RPMI7951 (cell line): ENCODE measurements at regions not wholly inside any gene's neighbourhood (a gene's known extent, or its start where the extent isn't known, plus 50 kb on each side); places are given as distances from the start of the nearest gene placed in this dataset.

Experiments used
- DNase-seq: peaks from one replicate; pipeline ENCODE4 v3.0.0-alpha.2; 2012; ENCODE audit warnings: low read depth

DNA sequence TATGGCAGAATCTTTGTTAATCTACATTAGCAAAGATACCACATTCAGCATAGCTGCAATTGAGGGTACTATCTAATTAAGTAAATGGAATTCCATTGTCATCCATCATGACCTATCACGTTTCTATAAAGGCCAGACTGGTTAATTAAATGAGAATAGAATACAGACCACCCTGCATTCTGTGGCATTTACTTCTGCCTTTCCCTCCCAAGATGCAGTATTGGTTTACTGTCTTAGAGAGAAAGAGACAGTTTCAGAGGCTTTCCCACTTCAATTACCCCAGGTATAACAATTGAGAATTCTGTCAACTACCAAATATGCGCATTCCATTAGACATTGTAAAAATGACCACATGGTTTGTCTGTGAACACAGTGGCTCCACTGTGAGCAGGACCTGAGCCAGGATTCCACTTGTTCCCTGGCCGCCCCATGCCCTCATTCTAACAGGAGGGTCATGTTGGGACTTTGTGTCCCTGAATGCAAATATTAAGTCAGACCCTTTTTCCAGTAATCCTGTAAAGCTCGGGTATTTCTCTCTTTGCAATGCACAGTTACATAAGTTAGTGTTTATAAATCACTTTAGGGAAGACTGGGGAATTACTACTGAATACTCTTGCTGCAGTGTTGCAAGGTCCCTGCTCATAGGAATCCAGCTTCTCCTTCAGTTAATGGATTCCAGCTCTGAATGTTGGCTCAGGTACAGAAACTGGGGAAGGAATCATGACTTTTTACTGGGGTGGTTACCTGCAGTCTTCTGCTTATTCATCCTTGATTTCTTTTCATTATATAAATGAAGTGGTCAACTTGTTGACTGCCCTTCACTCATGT lies 261.0 kb downstream of the PDGFC start:
- DNase-seq: no peak

DNA sequence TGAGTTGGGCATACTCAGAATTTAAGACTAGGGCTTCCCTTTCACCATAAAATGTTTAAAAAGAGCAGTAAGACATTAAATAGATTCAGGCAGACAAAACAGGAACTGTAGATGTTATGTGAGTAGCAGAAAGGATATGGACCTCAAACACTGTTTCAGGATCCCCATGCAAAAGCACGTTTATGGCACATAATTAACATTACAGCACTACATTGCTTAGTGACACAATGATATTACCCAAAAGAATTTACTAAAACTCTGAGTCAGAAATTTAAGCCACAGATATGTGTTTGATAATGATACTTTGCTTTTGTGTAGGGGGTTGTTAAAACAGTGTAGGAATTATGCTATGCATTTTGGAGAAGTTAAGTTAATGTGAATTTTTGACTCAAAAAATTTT lies 266.3 kb downstream of the PDGFC start:
- peak; percentile 6 for DNase-seq

GRCh38 chr4:156695163-156695562 lies 276.4 kb downstream of the PDGFC start:
- no peak for DNase-seq

DNA sequence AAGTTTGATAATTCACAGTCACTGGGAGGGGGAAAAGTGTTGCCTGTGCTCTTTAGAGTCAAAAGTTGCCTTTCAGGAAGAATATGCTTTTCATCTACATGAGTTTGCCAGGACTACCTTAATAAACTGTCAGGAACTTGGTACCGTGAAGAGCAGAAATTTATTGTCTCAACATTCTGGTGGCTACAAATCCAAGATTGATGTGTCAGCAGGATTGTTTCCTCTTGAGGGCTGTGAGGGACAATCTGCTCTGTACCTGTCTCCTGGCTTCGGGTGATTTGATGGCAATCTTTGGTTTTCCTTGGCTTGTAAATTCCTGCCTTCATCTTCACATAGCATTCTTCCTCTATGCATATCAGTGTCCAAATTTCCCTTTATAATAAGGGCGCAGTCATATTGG lies 277.2 kb downstream of the PDGFC start:
- DNase-seq: no peak

DNA sequence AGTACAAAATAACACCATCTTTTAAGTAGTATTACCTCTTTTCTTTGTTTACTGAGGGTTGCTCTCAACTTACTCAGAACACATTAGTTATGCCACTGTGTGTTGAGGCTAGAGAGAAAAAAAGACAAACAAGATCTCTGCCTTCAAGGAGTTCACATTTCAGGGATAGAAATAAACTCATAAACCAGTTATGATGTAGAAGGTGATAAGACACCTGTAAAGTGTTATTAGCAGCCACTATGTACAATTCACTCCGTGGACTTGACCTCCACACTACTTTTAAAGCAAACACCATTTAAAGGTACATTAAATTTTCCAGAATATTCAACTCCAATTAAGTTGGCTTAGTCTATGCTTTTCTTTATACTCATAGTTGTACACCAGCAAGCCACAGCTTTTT lies 278.0 kb downstream of the PDGFC start:
- DNase-seq: no peak

GRCh38 chr4:156692016-156692415 lies 279.6 kb downstream of the PDGFC start:
- DNase-seq: no peak

- DNase-seq: no peak
Observed at GRCh38 chr4:156690572-156690971, 281.0 kb downstream of the PDGFC start.

GRCh38 chr4:156686120-156686519 lies 285.5 kb downstream of the PDGFC start:
- peak; percentile 96 for DNase-seq

GRCh38 chr4:156685308-156685707 lies 286.3 kb downstream of the PDGFC start:
- peak; percentile 39 for DNase-seq

DNA sequence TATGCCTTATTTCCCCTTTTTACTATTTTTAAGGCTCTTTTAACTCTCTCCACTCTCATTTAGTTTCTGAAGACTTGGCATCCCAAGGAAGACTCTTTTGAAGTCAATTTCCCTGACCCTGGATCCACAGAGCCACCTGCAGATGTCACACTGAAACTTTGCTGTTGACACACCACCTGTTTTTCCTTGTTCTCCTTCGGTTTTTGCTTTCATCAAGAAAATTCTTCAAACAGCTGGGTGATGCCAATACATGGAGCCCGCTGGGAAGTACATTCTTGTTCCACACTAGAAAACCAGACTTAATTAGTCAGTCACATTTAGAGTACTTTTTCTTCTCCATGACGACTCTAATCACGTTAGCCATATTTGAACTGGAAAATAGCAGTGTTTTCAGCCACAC lies 293.9 kb downstream of the PDGFC start:
- DNase-seq: peak; percentile 41

DNA sequence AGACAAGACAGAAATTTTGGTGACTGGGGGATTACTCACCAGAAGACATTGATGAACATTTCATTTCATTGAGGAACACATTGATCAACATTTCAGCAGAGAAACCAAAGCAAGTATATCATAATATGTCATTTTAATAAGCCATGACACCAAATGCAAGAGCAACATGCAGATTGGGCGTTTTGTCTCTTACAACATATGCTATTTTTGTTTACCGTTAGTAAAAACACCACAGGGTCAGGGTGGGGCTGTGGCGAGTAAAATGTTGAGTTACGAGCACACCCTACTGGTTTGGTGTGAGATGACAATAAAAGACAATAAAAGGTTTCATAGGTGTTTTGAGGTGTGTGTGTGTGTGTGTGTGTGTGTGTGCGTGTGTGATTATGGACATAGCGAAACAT lies 294.5 kb downstream of the PDGFC start:
- peak; percentile 68 for DNase-seq

- DNase-seq: no peak
Observed at GRCh38 chr4:156676116-156676851, 295.3 kb downstream of the PDGFC start.

DNA sequence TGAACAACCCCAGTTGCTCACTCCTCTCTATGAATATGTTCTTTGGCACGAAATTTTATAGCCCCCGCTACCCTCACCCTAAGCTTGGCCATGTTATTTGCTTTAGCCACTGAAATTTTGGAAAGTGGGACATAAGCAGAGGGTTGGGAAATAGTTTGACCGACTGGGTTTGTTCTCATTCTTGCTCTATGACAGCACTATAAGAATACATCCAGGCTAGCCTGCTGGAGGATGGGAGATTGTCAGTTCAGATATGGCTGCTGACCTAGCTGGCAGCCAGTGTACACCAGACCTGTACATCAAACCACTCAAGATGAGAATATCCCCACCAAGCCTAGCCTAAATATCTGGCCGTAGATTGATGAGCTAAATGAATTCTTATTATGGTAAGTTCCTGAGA lies 298.1 kb downstream of the PDGFC start:
- peak; percentile 54 for DNase-seq

DNA sequence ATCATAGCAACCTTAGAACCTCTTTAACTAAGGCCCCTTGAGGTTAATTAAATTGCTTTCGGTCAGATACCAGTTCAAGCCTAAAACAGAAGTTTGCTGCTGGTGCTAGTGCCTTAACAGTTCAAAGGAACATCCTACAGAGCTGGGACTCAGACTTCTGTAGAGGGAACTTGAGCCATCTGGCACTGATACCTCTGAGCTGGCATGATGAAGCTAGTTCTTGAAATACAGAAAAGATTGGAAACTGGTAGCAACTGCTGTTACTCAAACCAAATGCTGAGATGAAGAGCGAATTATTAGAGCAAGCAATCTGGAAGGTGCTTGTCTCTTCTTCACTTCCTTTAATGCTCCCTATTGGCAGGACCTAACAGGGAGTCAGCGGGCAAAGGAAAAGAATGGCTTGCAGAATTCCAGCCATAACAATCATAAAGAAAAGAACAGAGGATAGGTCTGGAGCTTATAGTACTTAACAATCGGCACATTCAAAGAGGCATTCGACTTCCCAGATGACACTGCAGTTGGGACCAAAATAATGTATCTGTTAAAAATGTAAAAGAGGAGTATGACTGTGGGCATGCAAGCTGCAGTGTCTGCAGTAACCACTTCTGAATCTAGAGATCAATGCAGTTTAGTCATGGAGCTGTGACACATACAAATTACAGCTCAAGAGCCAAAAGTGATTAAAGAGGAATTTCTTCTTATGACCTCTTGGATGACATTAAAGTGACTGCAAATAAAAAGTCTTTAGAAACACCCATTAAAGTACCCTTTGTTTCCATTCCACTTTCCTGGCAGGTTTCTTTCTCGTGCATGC lies 298.9 kb downstream of the PDGFC start:
- peak; percentile 69 for DNase-seq

DNA sequence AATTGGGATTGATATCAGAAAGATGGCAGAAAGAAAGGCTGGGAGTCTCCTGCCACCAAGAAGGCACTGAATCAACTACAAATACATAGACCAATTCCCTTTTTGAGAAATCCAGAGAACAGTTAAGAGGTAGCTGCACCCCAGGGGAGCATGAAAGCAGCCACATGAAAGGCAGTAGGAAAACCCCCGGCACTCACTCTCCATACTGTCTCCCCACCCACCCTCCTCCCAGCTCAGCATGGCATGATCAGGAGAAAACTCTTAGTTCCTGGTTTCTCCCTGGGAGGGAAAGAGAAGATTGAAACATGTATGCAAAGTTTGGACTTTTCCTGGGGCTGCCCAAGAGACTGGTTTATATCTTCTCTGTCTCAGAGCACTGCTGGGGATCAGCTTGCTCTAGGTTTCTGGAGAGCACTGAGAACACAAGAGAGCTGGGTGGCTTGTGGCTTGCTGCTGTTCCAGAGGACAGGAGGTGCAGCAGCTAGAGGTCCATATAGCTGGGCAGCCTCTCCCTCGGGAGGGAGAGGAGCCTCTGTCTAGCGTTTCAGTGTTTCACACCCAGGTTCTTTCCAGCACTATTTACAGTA lies 305.7 kb downstream of the PDGFC start:
- DNase-seq: no peak

DNA sequence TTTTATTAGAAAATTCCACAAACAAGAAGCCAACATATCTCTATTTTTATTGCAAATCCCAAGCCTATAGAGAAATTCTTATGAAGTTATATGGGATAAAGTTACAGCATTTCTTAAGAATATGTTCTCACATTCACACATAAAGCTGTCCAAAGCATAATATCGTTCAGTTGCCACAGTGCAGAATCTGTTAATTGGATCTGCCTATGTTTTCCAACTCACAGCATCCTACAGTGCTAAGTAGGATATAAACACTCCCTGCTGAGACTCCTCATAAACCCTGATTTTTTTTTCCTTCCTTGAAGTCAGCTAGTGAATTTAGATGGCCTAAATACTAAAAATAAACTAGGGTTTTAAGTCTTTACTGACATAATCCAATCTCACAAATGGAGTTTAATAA lies 307.9 kb downstream of the PDGFC start:
- DNase-seq: no peak

- peak; percentile 53 for DNase-seq
Observed at GRCh38 chr4:156662921-156663320, 308.7 kb downstream of the PDGFC start.

DNA sequence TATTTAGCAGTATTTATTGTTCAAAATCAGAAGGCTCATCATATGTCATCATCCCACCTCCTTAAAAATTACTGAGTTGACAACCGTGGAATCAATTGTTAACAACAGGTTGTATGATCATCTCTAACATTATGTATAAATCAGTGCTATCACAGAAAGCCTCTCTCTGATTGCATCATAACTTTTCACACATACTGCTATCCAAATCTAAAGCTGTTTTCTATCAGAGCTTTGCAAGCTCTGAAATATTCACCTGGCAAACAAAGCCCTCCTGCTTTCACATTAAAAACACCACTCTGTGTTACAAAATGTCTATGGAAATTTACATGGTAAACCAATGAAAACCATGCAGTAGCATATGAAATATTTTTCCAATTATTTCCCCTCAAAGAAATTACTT lies 310.0 kb downstream of the PDGFC start:
- no peak for DNase-seq

DNA sequence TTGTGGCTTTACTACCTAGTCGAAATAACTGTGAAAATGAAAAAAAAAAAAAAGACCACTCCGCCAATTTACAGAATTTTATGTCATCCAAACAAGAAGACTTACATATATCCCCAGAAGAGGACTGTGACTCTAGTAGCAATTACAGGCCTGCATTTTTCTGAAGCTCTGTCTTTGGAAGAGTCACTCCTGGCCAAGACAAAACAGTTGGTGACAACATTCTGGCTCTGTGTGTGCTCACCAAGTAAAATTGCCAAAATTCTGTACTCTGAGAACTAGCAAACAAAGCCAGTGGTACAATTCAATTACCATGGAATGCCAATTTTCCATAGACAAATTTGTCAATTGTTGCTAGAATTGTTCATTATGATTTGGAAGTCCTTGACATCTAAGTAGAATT lies 311.1 kb downstream of the PDGFC start:
- no peak for DNase-seq

DNA sequence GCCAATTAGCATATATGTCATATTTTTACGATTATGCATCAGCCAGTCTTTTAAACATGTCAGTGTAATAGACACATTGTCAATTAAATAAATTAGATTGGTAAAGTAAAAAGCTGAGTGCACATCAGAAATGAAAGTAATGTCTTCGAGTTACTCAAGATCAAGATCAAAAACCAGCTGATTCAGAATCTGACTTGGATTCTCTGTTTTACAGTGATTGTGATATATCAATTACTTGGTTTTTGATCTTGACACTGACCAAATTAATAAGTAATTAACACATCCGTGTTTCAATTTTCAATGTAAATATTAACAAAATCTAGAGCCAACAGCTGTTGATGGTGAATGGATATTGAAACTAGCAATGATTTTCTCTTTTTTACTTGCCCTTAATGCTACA lies 311.6 kb downstream of the PDGFC start:
- DNase-seq: no peak

- no peak for DNase-seq
Observed at GRCh38 chr4:156659570-156659969, 312.0 kb downstream of the PDGFC start.

- no peak for DNase-seq
Observed at GRCh38 chr4:156656896-156657295, 314.7 kb downstream of the PDGFC start.
